Heart right ventricle (tissue), 16 donors: ENCODE measurements at regions not wholly inside any gene's neighbourhood (a gene's known extent, or its start where the extent isn't known, plus 50 kb on each side); places are given as distances from the start of the nearest gene placed in this dataset.

Experiments used
- ATAC-seq, 8 donors: fragments of 200-7000 bp; cut with Tn5 transposase; one replicate each; pipeline ENCODE4 v1.9.1; 2020; ENCODE audit warnings: mild to moderate bottlenecking in 8 of 8, moderate library complexity in 8 of 8, moderate number of reproducible peaks in 1 of 8
- DNase-seq, 2 donors: peaks; one replicate each; pipeline ENCODE4 v3.0.0-alpha.2; 2020
- H3K27ac ChIP-seq, 10 donors: fragments of 200-600 bp; sonication (generic) in 2 of 10; one replicate each; pipeline versions ENCODE4 v1.5.0 to v1.8.0; 2020 to 2022; ENCODE audit warnings: mild to moderate bottlenecking in 3 of 10
- H3K27me3 ChIP-seq, 7 donors: fragments of 200-600 bp; one replicate each; pipeline ENCODE4 v1.8.0; 2021 to 2022; ENCODE audit warnings: mild to moderate bottlenecking in 2 of 7
- H3K36me3 ChIP-seq, 9 donors: fragments of 200-600 bp; sonication (generic) in 1 of 9; one replicate each; pipeline versions ENCODE4 v1.5.0 to v1.8.0; 2020 to 2022; ENCODE audit warnings: mild to moderate bottlenecking in 2 of 9
- H3K4me1 ChIP-seq, 9 donors: fragments of 200-600 bp; sonication (generic) in 1 of 9; one replicate each; pipeline versions ENCODE4 v1.5.0 to v1.8.0; 2020 to 2022; ENCODE audit warnings: mild to moderate bottlenecking in 4 of 9
- H3K4me3 ChIP-seq, 10 donors: fragments of 200-600 bp; sonication (generic) in 2 of 10; one replicate each; pipeline versions ENCODE4 v1.5.0 to v1.8.0; 2020 to 2022; ENCODE audit warnings: mild to moderate bottlenecking in 7 of 10, moderate library complexity in 2 of 10
- H3K9me3 ChIP-seq, 11 donors: fragments of 200-600 bp in 10 of 11; sonication (generic) in 2 of 11; one replicate each; pipeline versions ENCODE4 v1.5.0 to v1.8.0; 2013 to 2022; ENCODE audit warnings: mild to moderate bottlenecking in 2 of 11, control low read depth in 1 of 11, moderate library complexity in 1 of 11
- CTCF ChIP-seq, 9 donors: fragments of 200-600 bp; sonication (generic) in 2 of 9; IDR thresholded peaks; one replicate each; pipeline versions ENCODE4 v1.5.0 to v1.8.0; 2021 to 2022; ENCODE audit warnings: antibody characterized with exemption in 9 of 9, mild to moderate bottlenecking in 5 of 9, moderate library complexity in 1 of 9
- WGBS, 2 donors: extraction: QIAGEN DNeasy Blood & Tissue Kit; methylation state at CpG; one replicate each; pipeline ENCODE4 v1.1.7; 2013; ENCODE audit warnings: inconsistent platforms in 1 of 2; 5-methylcytosine and 5-hydroxymethylcytosine counted together
- intact Hi-C, 10 donors: fragments of 100-400 bp; cut with DNase I; formaldehyde crosslinking; loops; one replicate each; pipeline versions ENCODE4 v1.11.1 to v1.14.2; 2022
- donor health status: Arrhythmogenic right ventricular cardiomyopathy.
- donor health status: ischemic (EF 13 %, LVEDD 7.1; RV severe dilation, severe dysfunction).
- donor health status: healthy with polysubstance abuse.
- donor health status: DM: no; HTN: yes; CAD: no.
- donor health status: DM: no; HTN: no; CAD: no.
- donor health status: ischemic (EF 25% LVEDD 6.9; RV normal size, moderate dysfunction).
- donor health status: ischemic (EF 25% LVEDD 5.7; RV mildly dilated, moderate dysfunction).
- donor health status: healthy.
- donor health status: DM: yes; HTN: yes; CAD: no.
- donor health status: Ischemic cardiomyopathy.
- donor health status: ischemic (EF 35%, LVEDD 5.7; RV mildly dilated, moderate dysfunction).
- donor health status: nonischemic (EF 11% LVEDD 7.7; RV severe dilation, severe dysfunction).
- donor health status: DM: yes; HTN: yes; CAD: no.
- donor health status: PGD.
- donor health status: ischemic (EF 29% LVEDD 5.4; RV normal size, mild dysfunction).
- donor health status: nonischemic (EF 23%, LVEDD 6.1; RV moderate dilation, normal function).

GRCh38 chrX:22922961-22923360, 76.8 kb upstream of the DDX53 start:
- TF ChIP-seq CTCF (IDR thresholded peaks at IDR 0.05) = no peak
- no peaks in the 10 kb centered on the region for H3K9me3 ChIP-seq
- no peaks in the 10 kb centered on the region for H3K27me3 ChIP-seq
- H3K4me3 ChIP-seq = no peak overlapping the region
- DNase-seq (no peak), ATAC-seq (no peak)
- H3K4me1 ChIP-seq = no peaks in the 10 kb centered on the region
- H3K27ac ChIP-seq = no peak overlapping the region
- no peaks in the 10 kb centered on the region for H3K36me3 ChIP-seq
- intact Hi-C loops = no loop called here
- 75 to 81% methylated on average over 5 of the region's 5 CpGs for WGBS, 2 donors

DNA sequence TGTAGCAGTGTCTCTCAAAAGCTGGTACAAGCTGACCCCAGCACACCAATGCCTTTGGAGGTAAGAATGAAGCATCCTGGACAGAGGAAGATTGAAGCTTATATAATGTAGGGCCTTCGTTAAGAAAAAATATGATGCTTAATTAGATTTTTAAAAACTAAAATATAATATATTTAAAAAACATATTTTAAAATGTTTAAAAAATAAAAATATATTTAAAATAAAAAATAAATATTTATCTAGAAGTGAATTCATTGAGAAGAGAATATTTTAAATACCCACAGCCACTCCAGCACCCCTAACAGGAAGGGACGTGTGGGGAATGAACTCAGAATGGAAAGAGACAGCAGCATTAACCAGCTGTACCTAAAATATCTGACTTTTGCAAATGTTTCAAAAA, 65.1 kb upstream of the DDX53 start:
- intact Hi-C loops = no loop called here
- Histone ChIP-seq H3K36me3 (no peaks in the 10 kb centered on the region), H3K27ac (no peak overlapping the region), H3K9me3 (no peaks in the 10 kb centered on the region), H3K4me1 (no peaks in the 10 kb centered on the region), H3K4me3 (no peak overlapping the region), H3K27me3 (peaks cover 0 to 8% (median 0%) of the 10 kb centered on the region in 7 donors)
- ATAC-seq (no peak), DNase-seq (no peak)
- TF ChIP-seq CTCF (IDR thresholded peaks at IDR 0.05) = no peak
- WGBS, 2 donors = 86 to 91% methylated on average over 2 of the region's 2 CpGs

- no peak for TF ChIP-seq CTCF (IDR thresholded peaks at IDR 0.05)
- ATAC-seq (no peak), DNase-seq (no peak)
- H3K27ac ChIP-seq = no peak overlapping the region
- no peaks in the 10 kb centered on the region for H3K4me1 ChIP-seq
- H3K9me3 ChIP-seq = no peaks in the 10 kb centered on the region
- intact Hi-C loops = no loop called here
- no peak overlapping the region for H3K4me3 ChIP-seq
- WGBS, 2 donors = 91 to 94% methylated on average over 1 of the region's 1 CpG
- H3K36me3 ChIP-seq = no peaks in the 10 kb centered on the region
- H3K27me3 ChIP-seq = no peaks in the 10 kb centered on the region
Observed at GRCh38 chrX:22944945-22945344, 54.8 kb upstream of the DDX53 start.
